ENCODE measurements at regions not wholly inside any gene's neighbourhood (a gene's known extent, or its start where the extent isn't known, plus 50 kb on each side); places are given as distances from the start of the nearest gene placed in this dataset.

GRCh38 chr3:104575634-104576033 lies 791.1 kb upstream of the ALCAM start:
- TF ChIP-seq SPI1 (IDR thresholded peaks at IDR 0.05; ENCODE audit: borderline replicate concordance, low read depth) (no peak), GABPA (IDR thresholded peaks at IDR 0.05; ENCODE audit: low read depth) (no peak)
- TF ChIP-seq, protein P1, sequence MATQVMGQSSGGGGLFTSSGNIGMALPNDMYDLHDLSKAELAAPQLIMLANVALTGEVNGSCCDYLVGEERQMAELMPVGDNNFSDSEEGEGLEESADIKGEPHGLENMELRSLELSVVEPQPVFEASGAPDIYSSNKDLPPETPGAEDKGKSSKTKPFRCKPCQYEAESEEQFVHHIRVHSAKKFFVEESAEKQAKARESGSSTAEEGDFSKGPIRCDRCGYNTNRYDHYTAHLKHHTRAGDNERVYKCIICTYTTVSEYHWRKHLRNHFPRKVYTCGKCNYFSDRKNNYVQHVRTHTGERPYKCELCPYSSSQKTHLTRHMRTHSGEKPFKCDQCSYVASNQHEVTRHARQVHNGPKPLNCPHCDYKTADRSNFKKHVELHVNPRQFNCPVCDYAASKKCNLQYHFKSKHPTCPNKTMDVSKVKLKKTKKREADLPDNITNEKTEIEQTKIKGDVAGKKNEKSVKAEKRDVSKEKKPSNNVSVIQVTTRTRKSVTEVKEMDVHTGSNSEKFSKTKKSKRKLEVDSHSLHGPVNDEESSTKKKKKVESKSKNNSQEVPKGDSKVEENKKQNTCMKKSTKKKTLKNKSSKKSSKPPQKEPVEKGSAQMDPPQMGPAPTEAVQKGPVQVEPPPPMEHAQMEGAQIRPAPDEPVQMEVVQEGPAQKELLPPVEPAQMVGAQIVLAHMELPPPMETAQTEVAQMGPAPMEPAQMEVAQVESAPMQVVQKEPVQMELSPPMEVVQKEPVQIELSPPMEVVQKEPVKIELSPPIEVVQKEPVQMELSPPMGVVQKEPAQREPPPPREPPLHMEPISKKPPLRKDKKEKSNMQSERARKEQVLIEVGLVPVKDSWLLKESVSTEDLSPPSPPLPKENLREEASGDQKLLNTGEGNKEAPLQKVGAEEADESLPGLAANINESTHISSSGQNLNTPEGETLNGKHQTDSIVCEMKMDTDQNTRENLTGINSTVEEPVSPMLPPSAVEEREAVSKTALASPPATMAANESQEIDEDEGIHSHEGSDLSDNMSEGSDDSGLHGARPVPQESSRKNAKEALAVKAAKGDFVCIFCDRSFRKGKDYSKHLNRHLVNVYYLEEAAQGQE (IDR thresholded peaks at IDR 0.05; ENCODE audit: insufficient replicate concordance, low read depth) = no peak
- Histone ChIP-seq H3K27ac (replicated peaks) (no peak overlapping the region), H3K4me3 (replicated peaks; ENCODE audit: insufficient read depth, low read length) (no peak overlapping the region), H3K27me3 (ENCODE audit: insufficient read depth, poor library complexity, severe bottlenecking) (no peaks in the 10 kb centered on the region)
- DNase-seq (ENCODE audit: low read depth in 1 of 2, low spot score in 1 of 2) = no peak

DNA sequence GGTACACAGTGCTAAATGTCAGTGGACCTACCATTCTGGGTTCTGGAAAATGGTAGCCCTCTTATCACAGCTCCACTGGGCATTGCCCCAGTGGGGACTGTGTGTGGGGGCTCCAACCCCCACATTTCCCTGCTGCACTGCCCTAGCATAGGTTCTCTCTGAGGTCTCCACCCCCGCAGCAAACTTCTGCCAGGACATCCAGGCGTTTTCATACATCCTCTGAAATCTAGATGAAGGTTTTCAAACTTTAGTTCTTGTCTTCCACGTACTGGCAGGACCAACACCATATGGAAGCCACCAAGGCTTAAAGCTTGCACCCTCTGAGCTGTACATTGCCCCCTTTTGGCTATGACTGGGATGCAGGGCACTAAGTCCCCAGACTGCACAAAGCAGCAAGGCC lies 788.2 kb upstream of the ALCAM start:
- H3K27ac ChIP-seq (replicated peaks) = no peak overlapping the region
- H3K27me3 ChIP-seq (ENCODE audit: insufficient read depth, poor library complexity, severe bottlenecking) = no peaks in the 10 kb centered on the region
- H3K4me3 ChIP-seq (replicated peaks; ENCODE audit: insufficient read depth, low read length) = no peak overlapping the region
- no peak for TF ChIP-seq SPI1 (IDR thresholded peaks at IDR 0.05; ENCODE audit: borderline replicate concordance, low read depth)
- DNase-seq (ENCODE audit: low read depth in 1 of 2, low spot score in 1 of 2) = no peak

- DNase-seq (ENCODE audit: low read depth in 1 of 2, low spot score in 1 of 2) = no peak
- TF ChIP-seq GABPA (IDR thresholded peaks at IDR 0.05; ENCODE audit: low read depth) (no peak), SPI1 (IDR thresholded peaks at IDR 0.05; ENCODE audit: borderline replicate concordance, low read depth) (peak; percentile 43)
- Histone ChIP-seq H3K27ac (replicated peaks) (no peak overlapping the region), H3K4me3 (replicated peaks; ENCODE audit: insufficient read depth, low read length) (no peak overlapping the region), H3K27me3 (ENCODE audit: insufficient read depth, poor library complexity, severe bottlenecking) (no peaks in the 10 kb centered on the region)
These were observed 784.6 kb upstream of the ALCAM start for GRCh38 chr3:104582092-104582491.

GRCh38 chr3:104584682-104585081 lies 782.0 kb upstream of the ALCAM start:
- H3K4me3 ChIP-seq (replicated peaks; ENCODE audit: insufficient read depth, low read length) = no peak overlapping the region
- H3K27ac ChIP-seq (replicated peaks) = no peak overlapping the region
- no peak for TF ChIP-seq SPI1 (IDR thresholded peaks at IDR 0.05; ENCODE audit: borderline replicate concordance, low read depth)
- H3K27me3 ChIP-seq (ENCODE audit: insufficient read depth, poor library complexity, severe bottlenecking) = no peaks in the 10 kb centered on the region
- no peak for DNase-seq (ENCODE audit: low read depth in 1 of 2, low spot score in 1 of 2)

- no peak overlapping the region for H3K4me3 ChIP-seq (replicated peaks; ENCODE audit: insufficient read depth, low read length)
- H3K27me3 ChIP-seq (ENCODE audit: insufficient read depth, poor library complexity, severe bottlenecking) = no peaks in the 10 kb centered on the region
- DNase-seq (ENCODE audit: low read depth in 1 of 2, low spot score in 1 of 2) = no peak
- TF ChIP-seq, protein P1 (IDR thresholded peaks at IDR 0.05; ENCODE audit: insufficient replicate concordance, low read depth) = no peak
- TF ChIP-seq, protein P2, sequence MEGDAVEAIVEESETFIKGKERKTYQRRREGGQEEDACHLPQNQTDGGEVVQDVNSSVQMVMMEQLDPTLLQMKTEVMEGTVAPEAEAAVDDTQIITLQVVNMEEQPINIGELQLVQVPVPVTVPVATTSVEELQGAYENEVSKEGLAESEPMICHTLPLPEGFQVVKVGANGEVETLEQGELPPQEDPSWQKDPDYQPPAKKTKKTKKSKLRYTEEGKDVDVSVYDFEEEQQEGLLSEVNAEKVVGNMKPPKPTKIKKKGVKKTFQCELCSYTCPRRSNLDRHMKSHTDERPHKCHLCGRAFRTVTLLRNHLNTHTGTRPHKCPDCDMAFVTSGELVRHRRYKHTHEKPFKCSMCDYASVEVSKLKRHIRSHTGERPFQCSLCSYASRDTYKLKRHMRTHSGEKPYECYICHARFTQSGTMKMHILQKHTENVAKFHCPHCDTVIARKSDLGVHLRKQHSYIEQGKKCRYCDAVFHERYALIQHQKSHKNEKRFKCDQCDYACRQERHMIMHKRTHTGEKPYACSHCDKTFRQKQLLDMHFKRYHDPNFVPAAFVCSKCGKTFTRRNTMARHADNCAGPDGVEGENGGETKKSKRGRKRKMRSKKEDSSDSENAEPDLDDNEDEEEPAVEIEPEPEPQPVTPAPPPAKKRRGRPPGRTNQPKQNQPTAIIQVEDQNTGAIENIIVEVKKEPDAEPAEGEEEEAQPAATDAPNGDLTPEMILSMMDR (IDR thresholded peaks at IDR 0.05; ENCODE audit: insufficient read depth, low read length) = no peak
- TF ChIP-seq POLR2AphosphoS5 (IDR thresholded peaks at IDR 0.05; ENCODE audit: low read depth) (no peak), GABPA (IDR thresholded peaks at IDR 0.05; ENCODE audit: low read depth) (no peak), SPI1 (IDR thresholded peaks at IDR 0.05; ENCODE audit: borderline replicate concordance, low read depth) (no peak)
- no peak overlapping the region for H3K27ac ChIP-seq (replicated peaks)
These were observed 780.4 kb upstream of the ALCAM start for GRCh38 chr3:104586344-104586743.

DNA sequence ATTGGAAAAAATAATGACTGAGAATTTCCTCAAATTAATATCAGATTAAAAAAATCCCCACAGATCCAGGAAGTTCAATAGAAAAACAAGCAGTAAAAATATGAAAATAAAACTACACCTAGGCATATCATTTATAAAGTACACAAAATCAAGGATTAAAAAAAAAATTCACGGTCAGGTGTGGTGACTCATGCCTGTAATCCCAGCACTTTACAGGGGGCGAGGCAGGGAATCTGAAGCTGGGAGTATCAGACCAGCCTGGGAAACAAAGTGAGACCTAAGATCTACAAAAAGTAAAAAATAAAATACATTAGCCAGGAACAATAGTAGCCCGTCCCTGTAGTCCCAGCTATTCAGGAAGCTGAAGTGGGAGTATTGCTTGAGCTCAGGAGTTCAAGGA lies 778.3 kb upstream of the ALCAM start:
- Histone ChIP-seq H3K27ac (replicated peaks) (no peak overlapping the region), H3K27me3 (ENCODE audit: insufficient read depth, poor library complexity, severe bottlenecking) (no peaks in the 10 kb centered on the region), H3K4me3 (replicated peaks; ENCODE audit: insufficient read depth, low read length) (no peak overlapping the region)
- DNase-seq (ENCODE audit: low read depth in 1 of 2, low spot score in 1 of 2) = no peak
- TF ChIP-seq, protein P2 (IDR thresholded peaks at IDR 0.05; ENCODE audit: insufficient read depth, low read length) = no peak
- TF ChIP-seq POLR2AphosphoS5 (IDR thresholded peaks at IDR 0.05; ENCODE audit: low read depth) (no peak), GABPA (IDR thresholded peaks at IDR 0.05; ENCODE audit: low read depth) (no peak), SPI1 (IDR thresholded peaks at IDR 0.05; ENCODE audit: borderline replicate concordance, low read depth) (no peak)
- TF ChIP-seq, protein P1 (IDR thresholded peaks at IDR 0.05; ENCODE audit: insufficient replicate concordance, low read depth) = no peak

Data from HL-60 (cell line).